Astrocyte of the spinal cord (primary cell): ENCODE measurements at regions not wholly inside any gene's neighbourhood (a gene's known extent, or its start where the extent isn't known, plus 50 kb on each side); places are given as distances from the start of the nearest gene placed in this dataset.
"Not testable (repeated sequence)": the region's sequence is repeated elsewhere in the genome, so short reads cannot be mapped to it uniquely, and the experiment has no call there.

Experiments used
- DNase-seq: peaks from one replicate; pipeline ENCODE4 v3.0.0; 2011; ENCODE audit warnings: low read depth, low spot score
- H3K4me3 ChIP-seq: 2 replicates; pipeline ENCODE4 v1.5.1; 2011; ENCODE audit warnings: low read depth, mild to moderate bottlenecking, low read length, moderate library complexity
- CTCF ChIP-seq: IDR thresholded peaks from 2 replicates; pipeline ENCODE4 v1.5.1; 2012; ENCODE audit warnings: low read depth, mild to moderate bottlenecking, low read length, inconsistent platforms
- in situ Hi-C: cut with HindIII; loops from 2 replicates; pipeline ENCODE4 v1.10.0; 2017; ENCODE audit warnings: low sequenced_read_pairs

GRCh38 chr5:118095115-118095514, 893.2 kb downstream of the DTWD2 start:
- DNase-seq: no peak
- in situ Hi-C loops: no loop called here

GRCh38 chr5:118088448-118088847, 899.9 kb downstream of the DTWD2 start:
- no peak overlapping the region for H3K4me3 ChIP-seq
- TF ChIP-seq CTCF: no peak
- no peak for DNase-seq
- in situ Hi-C loops: no loop called here

More at GRCh38 chr5:118095115-118095514, 893.2 kb downstream of the DTWD2 start:
- no peak for TF ChIP-seq CTCF
- no peak overlapping the region for H3K4me3 ChIP-seq

GRCh38 chr5:118076490-118076889, 911.9 kb downstream of the DTWD2 start:
- in situ Hi-C loops: no loop called here
- DNase-seq: no peak
- H3K4me3 ChIP-seq: no peak overlapping the region
- no peak for TF ChIP-seq CTCF

GRCh38 chr5:118070041-118070440, 918.3 kb downstream of the DTWD2 start:
- no peak for TF ChIP-seq CTCF
- no peak for DNase-seq
- no peak overlapping the region for H3K4me3 ChIP-seq
- in situ Hi-C loops: no loop called here

GRCh38 chr5:118069452-118069851, 918.9 kb downstream of the DTWD2 start:
- H3K4me3 ChIP-seq: no peak overlapping the region
- no peak for DNase-seq
- in situ Hi-C loops: no loop called here
- no peak for TF ChIP-seq CTCF

GRCh38 chr5:118068886-118069285, 919.5 kb downstream of the DTWD2 start:
- no peak for TF ChIP-seq CTCF
- no peak for DNase-seq
- H3K4me3 ChIP-seq: no peak overlapping the region
- in situ Hi-C loops: no loop called here

- H3K4me3 ChIP-seq, in situ Hi-C loops, DNase-seq: not testable (repeated sequence)
These were observed 924.5 kb downstream of the DTWD2 start for GRCh38 chr5:118063836-118064235.
